SK-N-SH treated with all-trans-retinoic acid at 6 μM for 48 hours (cell line): ENCODE measurements at regions not wholly inside any gene's neighbourhood (a gene's known extent, or its start where the extent isn't known, plus 50 kb on each side); places are given as distances from the start of the nearest gene placed in this dataset.

Experiments
- ATAC-seq: fragments of 200-7000 bp; cut with Tn5 transposase; 3 replicates; pipeline ENCODE4 v1.9.1; 2020; ENCODE audit warnings: mild to moderate bottlenecking, moderate library complexity
- ARNTL ChIP-seq: fragments of 450-650 bp; formaldehyde crosslinking; IDR thresholded peaks from 2 replicates; pipeline ENCODE4 v1.5.0; 2020; ENCODE audit warnings: low read depth, mild to moderate bottlenecking, moderate library complexity, borderline replicate concordance
- BACH2 ChIP-seq: fragments of 250-450 bp; sonication (Bioruptor Pico); IDR thresholded peaks from 2 replicates; pipeline ENCODE4 v1.9.0; 2021; ENCODE audit warnings: mild to moderate bottlenecking, borderline replicate concordance
- CREB5 ChIP-seq: fragments of 250-450 bp; sonication (Bioruptor Pico); IDR thresholded peaks from 2 replicates; pipeline ENCODE4 v1.5.1; 2020; ENCODE audit warnings: low read depth, mild to moderate bottlenecking, moderate library complexity
- CSDC2 ChIP-seq: fragments of 250-450 bp; sonication (Bioruptor Pico); IDR thresholded peaks from 2 replicates; pipeline ENCODE4 v1.5.0; 2020; ENCODE audit warnings: mild to moderate bottlenecking, moderate library complexity
- ESRRG ChIP-seq: fragments of 250-450 bp; sonication (Bioruptor Pico); IDR thresholded peaks from 2 replicates; pipeline ENCODE4 v1.6.1; 2021; ENCODE audit warnings: mild to moderate bottlenecking
- GLIS3 ChIP-seq: fragments of 250-450 bp; sonication (Bioruptor Pico); IDR thresholded peaks from 2 replicates; pipeline ENCODE4 v1.5.0; 2020; ENCODE audit warnings: mild to moderate bottlenecking, moderate library complexity
- ISL1 ChIP-seq: fragments of 250-450 bp; sonication (Bioruptor Pico); IDR thresholded peaks from 2 replicates; pipeline ENCODE4 v2.1.2; 2022; ENCODE audit warnings: mild to moderate bottlenecking, moderate library complexity
- OSR1 ChIP-seq: fragments of 250-450 bp; sonication (Bioruptor Pico); IDR thresholded peaks from 2 replicates; pipeline ENCODE4 v1.8.0; 2022; ENCODE audit warnings: moderate library complexity, mild to moderate bottlenecking, inconsistent platforms
- POU6F1 ChIP-seq: fragments of 250-450 bp; sonication (Bioruptor Pico); IDR thresholded peaks from 2 replicates; pipeline ENCODE4 v1.8.0; 2021; ENCODE audit warnings: low read depth, mild to moderate bottlenecking, moderate library complexity, borderline replicate concordance
- PPARA ChIP-seq: fragments of 250-450 bp; sonication (Bioruptor Pico); IDR thresholded peaks from 2 replicates; pipeline ENCODE4 v1.5.0; 2020; ENCODE audit warnings: mild to moderate bottlenecking, borderline replicate concordance
- RARB ChIP-seq: fragments of 250-450 bp; sonication (Bioruptor Pico); IDR thresholded peaks from 2 replicates; pipeline ENCODE4 v1.8.0; 2021; ENCODE audit warnings: mild to moderate bottlenecking, moderate library complexity
- SNAI2 ChIP-seq: fragments of 250-450 bp; sonication (Bioruptor Pico); IDR thresholded peaks from 2 replicates; pipeline ENCODE4 v1.5.0; 2020; ENCODE audit warnings: mild to moderate bottlenecking, moderate library complexity
- TCF4 ChIP-seq: fragments of 250-450 bp; sonication (Bioruptor Pico); IDR thresholded peaks from 2 replicates; pipeline ENCODE4 v1.8.0; 2021; ENCODE audit warnings: mild to moderate bottlenecking, moderate library complexity, borderline replicate concordance
- TOX ChIP-seq: fragments of 250-450 bp; sonication (Bioruptor Pico); IDR thresholded peaks from 2 replicates; pipeline ENCODE4 v1.8.0; 2021; ENCODE audit warnings: mild to moderate bottlenecking, moderate library complexity, borderline replicate concordance
- TSHZ2 ChIP-seq: fragments of 250-450 bp; sonication (Bioruptor Pico); IDR thresholded peaks from 2 replicates; pipeline ENCODE4 v1.5.0; 2020; ENCODE audit warnings: mild to moderate bottlenecking, moderate library complexity
- ZFP3 ChIP-seq: fragments of 250-450 bp; sonication (Bioruptor Pico); IDR thresholded peaks from 2 replicates; pipeline ENCODE4 v1.5.0; 2020; ENCODE audit warnings: mild to moderate bottlenecking, moderate library complexity
- ZFP30 ChIP-seq: fragments of 450-650 bp; formaldehyde crosslinking; IDR thresholded peaks from 2 replicates; pipeline ENCODE4 v1.5.0; 2022; ENCODE audit warnings: mild to moderate bottlenecking, moderate library complexity
- ZNF565 ChIP-seq: fragments of 450-650 bp; formaldehyde crosslinking; conservative IDR thresholded peaks from 2 replicates; pipeline ENCODE4 v1.5.0; 2020; ENCODE audit warnings: low read depth, mild to moderate bottlenecking, moderate library complexity
- ZNF70 ChIP-seq: fragments of 450-650 bp; formaldehyde crosslinking; IDR thresholded peaks from 2 replicates; pipeline ENCODE4 v1.5.0; 2020; ENCODE audit warnings: mild to moderate bottlenecking, moderate library complexity
- ZNF8 ChIP-seq: fragments of 450-650 bp; formaldehyde crosslinking; IDR thresholded peaks from 2 replicates; pipeline ENCODE4 v1.5.0; 2020; ENCODE audit warnings: mild to moderate bottlenecking, moderate library complexity
- TF ChIP-seq, protein P1 (sequence below): fragments of 250-450 bp; sonication (Bioruptor Pico); IDR thresholded peaks from 2 replicates; pipeline ENCODE4 v1.8.0; 2020; ENCODE audit warnings: mild to moderate bottlenecking, moderate library complexity, borderline replicate concordance
- TF ChIP-seq, protein P2 (sequence below): fragments of 250-450 bp; sonication (Bioruptor Pico); IDR thresholded peaks from 2 replicates; pipeline ENCODE4 v1.5.1; 2021; ENCODE audit warnings: mild to moderate bottlenecking, moderate library complexity

DNA sequence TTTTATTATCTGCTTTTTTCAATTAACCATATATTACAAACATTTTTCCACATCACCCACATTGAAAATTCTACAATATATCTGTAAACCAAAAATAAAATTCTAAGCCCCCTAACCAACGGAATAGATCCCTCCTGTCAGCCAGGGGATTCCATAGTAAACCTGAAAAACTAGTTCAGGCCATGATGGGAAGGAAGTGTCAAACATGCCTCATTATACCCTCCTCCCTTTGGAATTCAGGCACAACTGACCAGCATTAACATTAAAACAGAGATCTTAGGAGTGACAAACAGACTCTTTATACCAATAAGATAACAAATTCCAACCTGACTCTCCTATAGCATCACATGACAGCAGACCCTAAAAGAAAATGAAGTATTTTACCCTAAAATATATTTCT, 113.7 kb upstream of the DMRT1 start:
- ATAC-seq: no peak

DNA sequence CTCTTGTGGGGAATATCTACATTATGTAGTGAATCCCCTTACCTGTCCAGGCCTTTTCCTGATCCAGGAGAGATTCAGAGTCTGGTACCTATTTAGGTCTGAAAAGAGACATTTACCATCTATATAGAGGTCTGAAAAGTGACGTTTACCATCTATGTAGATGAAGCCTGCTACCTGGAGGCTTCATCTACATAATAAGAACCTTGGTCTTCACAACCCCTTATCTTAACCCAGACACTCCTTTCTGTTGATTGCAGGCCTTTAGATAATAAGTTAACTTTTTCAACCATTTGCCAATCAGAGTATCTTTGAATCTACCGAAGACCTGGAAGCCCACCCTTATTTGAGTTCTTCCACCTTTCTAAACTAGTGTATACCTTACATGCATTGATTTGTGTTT, 113.0 kb upstream of the DMRT1 start:
- ATAC-seq: no peak
- no peak for TF ChIP-seq RARB (CRISPR knock-in tag)
- no peak for TF ChIP-seq ESRRG (CRISPR knock-in tag)
- no peak for TF ChIP-seq TOX (CRISPR knock-in tag)
- TF ChIP-seq ZFP30 (CRISPR knock-in tag): no peak
- TF ChIP-seq ARNTL (CRISPR knock-in tag): no peak
- no peak for TF ChIP-seq POU6F1 (CRISPR knock-in tag)
- no peak for TF ChIP-seq OSR1 (CRISPR knock-in tag)
- TF ChIP-seq ZNF70 (CRISPR knock-in tag): no peak
- no peak for TF ChIP-seq ZNF8 (CRISPR knock-in tag)
- TF ChIP-seq, protein P1, sequence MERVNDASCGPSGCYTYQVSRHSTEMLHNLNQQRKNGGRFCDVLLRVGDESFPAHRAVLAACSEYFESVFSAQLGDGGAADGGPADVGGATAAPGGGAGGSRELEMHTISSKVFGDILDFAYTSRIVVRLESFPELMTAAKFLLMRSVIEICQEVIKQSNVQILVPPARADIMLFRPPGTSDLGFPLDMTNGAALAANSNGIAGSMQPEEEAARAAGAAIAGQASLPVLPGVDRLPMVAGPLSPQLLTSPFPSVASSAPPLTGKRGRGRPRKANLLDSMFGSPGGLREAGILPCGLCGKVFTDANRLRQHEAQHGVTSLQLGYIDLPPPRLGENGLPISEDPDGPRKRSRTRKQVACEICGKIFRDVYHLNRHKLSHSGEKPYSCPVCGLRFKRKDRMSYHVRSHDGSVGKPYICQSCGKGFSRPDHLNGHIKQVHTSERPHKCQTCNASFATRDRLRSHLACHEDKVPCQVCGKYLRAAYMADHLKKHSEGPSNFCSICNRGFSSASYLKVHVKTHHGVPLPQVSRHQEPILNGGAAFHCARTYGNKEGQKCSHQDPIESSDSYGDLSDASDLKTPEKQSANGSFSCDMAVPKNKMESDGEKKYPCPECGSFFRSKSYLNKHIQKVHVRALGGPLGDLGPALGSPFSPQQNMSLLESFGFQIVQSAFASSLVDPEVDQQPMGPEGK: no peak
- TF ChIP-seq GLIS3 (CRISPR knock-in tag): no peak
- no peak for TF ChIP-seq ISL1 (CRISPR knock-in tag)
- no peak for TF ChIP-seq PPARA (CRISPR knock-in tag)
- TF ChIP-seq, protein P2, sequence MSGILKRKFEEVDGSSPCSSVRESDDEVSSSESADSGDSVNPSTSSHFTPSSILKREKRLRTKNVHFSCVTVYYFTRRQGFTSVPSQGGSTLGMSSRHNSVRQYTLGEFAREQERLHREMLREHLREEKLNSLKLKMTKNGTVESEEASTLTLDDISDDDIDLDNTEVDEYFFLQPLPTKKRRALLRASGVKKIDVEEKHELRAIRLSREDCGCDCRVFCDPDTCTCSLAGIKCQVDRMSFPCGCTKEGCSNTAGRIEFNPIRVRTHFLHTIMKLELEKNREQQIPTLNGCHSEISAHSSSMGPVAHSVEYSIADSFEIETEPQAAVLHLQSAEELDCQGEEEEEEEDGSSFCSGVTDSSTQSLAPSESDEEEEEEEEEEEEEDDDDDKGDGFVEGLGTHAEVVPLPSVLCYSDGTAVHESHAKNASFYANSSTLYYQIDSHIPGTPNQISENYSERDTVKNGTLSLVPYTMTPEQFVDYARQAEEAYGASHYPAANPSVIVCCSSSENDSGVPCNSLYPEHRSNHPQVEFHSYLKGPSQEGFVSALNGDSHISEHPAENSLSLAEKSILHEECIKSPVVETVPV: no peak
- no peak for TF ChIP-seq CREB5
- no peak for TF ChIP-seq ZFP3 (CRISPR knock-in tag)
- no peak for TF ChIP-seq TSHZ2 (CRISPR knock-in tag)
- TF ChIP-seq CSDC2 (CRISPR knock-in tag): no peak
- TF ChIP-seq, all 23 proteins: peak for 0

More for the DNA sequence above, 113.7 kb upstream of the DMRT1 start:
- TF ChIP-seq ZNF565: no peak
- TF ChIP-seq ESRRG (CRISPR knock-in tag): no peak
- TF ChIP-seq TOX (CRISPR knock-in tag): no peak
- TF ChIP-seq ZNF70 (CRISPR knock-in tag): no peak
- TF ChIP-seq BACH2 (CRISPR knock-in tag): no peak
- TF ChIP-seq PPARA (CRISPR knock-in tag): no peak
- no peak for TF ChIP-seq GLIS3 (CRISPR knock-in tag)
- TF ChIP-seq ZFP30 (CRISPR knock-in tag): no peak
- TF ChIP-seq ISL1 (CRISPR knock-in tag): no peak
- TF ChIP-seq ZNF8 (CRISPR knock-in tag): no peak

GRCh38 chr9:731474-731873, 110.0 kb upstream of the DMRT1 start:
- TF ChIP-seq OSR1 (CRISPR knock-in tag): no peak
- TF ChIP-seq PPARA (CRISPR knock-in tag): no peak
- TF ChIP-seq ZFP3 (CRISPR knock-in tag): no peak
- TF ChIP-seq ZNF70 (CRISPR knock-in tag): no peak
- TF ChIP-seq TCF4: no peak
- TF ChIP-seq ZNF565: no peak
- TF ChIP-seq CSDC2 (CRISPR knock-in tag): no peak
- TF ChIP-seq, protein P2: no peak
- TF ChIP-seq SNAI2: no peak
- TF ChIP-seq ZNF8 (CRISPR knock-in tag): no peak
- no peak for TF ChIP-seq ISL1 (CRISPR knock-in tag)
- no peak for TF ChIP-seq ZFP30 (CRISPR knock-in tag)
- no peak for TF ChIP-seq POU6F1 (CRISPR knock-in tag)
- ATAC-seq: no peak
